ENCODE measurements at regions not wholly inside any gene's neighbourhood (a gene's known extent, or its start where the extent isn't known, plus 50 kb on each side); places are given as distances from the start of the nearest gene placed in this dataset.

DNA sequence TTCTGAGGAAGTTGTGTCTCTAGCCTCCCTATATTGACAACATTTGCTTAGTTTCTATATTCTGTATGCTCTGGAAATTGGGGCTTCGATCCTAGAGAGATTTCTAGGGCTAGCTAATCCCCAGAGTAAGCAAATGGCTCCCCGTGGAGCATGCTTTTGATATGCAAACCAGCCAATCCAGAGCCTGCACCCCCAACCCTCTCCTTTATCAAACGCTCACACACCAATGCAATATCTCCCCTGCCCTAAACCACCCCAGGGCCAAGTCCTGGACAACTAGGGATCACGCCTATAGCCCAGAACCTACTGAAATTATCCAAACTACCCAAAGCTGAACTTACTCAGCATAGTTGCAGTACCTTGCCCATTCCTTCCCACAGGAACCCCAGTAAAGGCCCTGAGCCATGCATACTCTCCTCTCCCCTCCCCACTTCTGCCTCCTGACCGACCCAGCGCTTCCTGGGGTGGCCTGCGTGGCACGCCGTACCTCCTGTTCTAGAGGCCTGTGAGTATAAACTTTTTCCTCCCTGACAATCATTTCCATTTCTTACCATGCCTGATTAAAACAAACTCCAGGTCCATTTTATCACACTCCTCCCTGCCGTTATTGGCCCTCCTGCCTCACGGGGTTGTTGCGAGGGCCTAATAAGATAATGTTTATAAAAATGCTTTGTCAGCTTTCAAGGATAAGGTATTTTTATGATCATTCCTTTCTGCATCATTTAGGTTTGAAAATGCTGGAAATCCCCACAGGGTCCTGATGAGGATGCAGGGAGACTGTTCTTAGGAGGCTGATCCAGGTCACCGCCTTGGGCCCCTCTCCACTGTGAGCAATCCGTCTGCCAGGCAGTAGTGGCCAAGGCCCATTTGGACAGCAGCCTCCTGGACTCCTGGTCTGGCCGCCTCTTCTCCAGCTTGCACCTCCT lies 102.7 kb downstream of the TENT5C start:
- Mint-ChIP-seq H3K36me3 (ENCODE audit: low read depth) (no peaks in the 10 kb centered on the region; the same call in 2 of the 3 replicates), H3K4me3 (peak overlapping the region; percentile 39; the same call in 2 of the 3 replicates), H3K9me3 (peaks cover 9% of the 10 kb centered on the region), H3K27ac (no peak overlapping the region), H3K27me3 (ENCODE audit: insufficient read depth, low read depth, poor library complexity) (peaks cover 7% of the 10 kb centered on the region), H3K4me1 (peaks cover 26% of the 10 kb centered on the region)
- TF ChIP-seq, protein P1, sequence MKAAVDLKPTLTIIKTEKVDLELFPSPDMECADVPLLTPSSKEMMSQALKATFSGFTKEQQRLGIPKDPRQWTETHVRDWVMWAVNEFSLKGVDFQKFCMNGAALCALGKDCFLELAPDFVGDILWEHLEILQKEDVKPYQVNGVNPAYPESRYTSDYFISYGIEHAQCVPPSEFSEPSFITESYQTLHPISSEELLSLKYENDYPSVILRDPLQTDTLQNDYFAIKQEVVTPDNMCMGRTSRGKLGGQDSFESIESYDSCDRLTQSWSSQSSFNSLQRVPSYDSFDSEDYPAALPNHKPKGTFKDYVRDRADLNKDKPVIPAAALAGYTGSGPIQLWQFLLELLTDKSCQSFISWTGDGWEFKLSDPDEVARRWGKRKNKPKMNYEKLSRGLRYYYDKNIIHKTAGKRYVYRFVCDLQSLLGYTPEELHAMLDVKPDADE (IDR thresholded peaks at IDR 0.05) = no peak
- TF ChIP-seq ZNF114 (CRISPR knock-in tag; IDR thresholded peaks at IDR 0.05) = no peak
- TF ChIP-seq ZNF331 (CRISPR knock-in tag; IDR thresholded peaks at IDR 0.05; ENCODE audit: low read depth) = no peak
- TF ChIP-seq JUNB (IDR thresholded peaks at IDR 0.05; ENCODE audit: unreplicated experiment) = no peak
- no peak for TF ChIP-seq NANOG (IDR thresholded peaks at IDR 0.05; ENCODE audit: borderline replicate concordance)
- no peak for TF ChIP-seq POLR2AphosphoS5 (IDR thresholded peaks at IDR 0.05; ENCODE audit: low read depth)
- H2AFZ ChIP-seq = peak overlapping the region; percentile 84
- H3K4me3 ChIP-seq = peak overlapping the region; percentile 20; the same call in 1 of the 2 replicates
- H3K79me2 ChIP-seq (replicated peaks; ENCODE audit: insufficient read depth) = no peaks in the 10 kb centered on the region
- H3K27ac ChIP-seq (ENCODE audit: low read depth) = no peak overlapping the region
- ATAC-seq (peak; percentile 89), DNase-seq (ENCODE audit: low spot score) (peak; percentile 76)
- H3F3A ChIP-seq (replicated peaks; ENCODE audit: low read depth) = no peaks in the 10 kb centered on the region
- no peaks in the 10 kb centered on the region for H3K27me3 ChIP-seq (ENCODE audit: insufficient read depth)
- H3K9me2 ChIP-seq (ENCODE audit: insufficient read depth) = peaks cover 13% of the 10 kb centered on the region; the same call in 1 of the 2 replicates
- H3K4me2 ChIP-seq = peak overlapping the region; percentile 63
- H4K20me1 ChIP-seq (replicated peaks; ENCODE audit: insufficient read depth) = no peaks in the 10 kb centered on the region
- peaks cover 19% of the 10 kb centered on the region for H3K4me1 ChIP-seq (ENCODE audit: insufficient read depth)
- H3K36me3 ChIP-seq (ENCODE audit: insufficient read depth) = no peaks in the 10 kb centered on the region

DNA sequence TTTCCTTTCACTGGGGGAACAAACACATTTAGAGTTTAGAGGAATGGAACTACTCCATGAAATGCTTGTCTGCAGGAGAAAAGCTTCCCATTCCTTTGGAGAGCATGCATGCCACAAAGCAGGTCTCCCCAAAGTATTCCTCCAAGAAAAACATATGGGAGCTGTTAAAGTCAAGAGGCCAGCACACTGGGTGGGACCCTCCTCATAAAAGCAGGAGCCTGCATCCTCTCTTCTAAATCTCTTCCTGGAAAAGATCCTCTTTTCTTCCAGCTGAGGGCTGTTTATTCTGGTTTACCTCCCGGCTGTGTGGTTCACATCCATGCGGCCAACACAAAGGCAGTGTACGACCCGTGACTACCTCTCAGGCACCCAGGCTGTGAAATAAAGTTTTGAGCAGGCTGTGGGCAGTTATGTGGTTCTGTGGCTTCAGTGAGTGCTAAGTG lies 103.4 kb downstream of the TENT5C start:
- H3K4me3 Mint-ChIP-seq = no peak overlapping the region
- peaks cover 9% of the 10 kb centered on the region for H3K9me3 Mint-ChIP-seq
- Histone ChIP-seq H3F3A (replicated peaks; ENCODE audit: low read depth) (no peaks in the 10 kb centered on the region), H3K4me2 (0 out of 2 replicates have a peak overlapping the region, but pooled peaks have one; percentile 63), H3K9me2 (ENCODE audit: insufficient read depth) (peaks cover 13% of the 10 kb centered on the region; the same call in 1 of the 2 replicates), H2AFZ (peak overlapping the region; percentile 84), H3K27ac (ENCODE audit: low read depth) (no peak overlapping the region), H3K79me2 (replicated peaks; ENCODE audit: insufficient read depth) (no peaks in the 10 kb centered on the region), H3K4me1 (ENCODE audit: insufficient read depth) (peaks cover 19% of the 10 kb centered on the region), H3K4me3 (no peak overlapping the region), H3K36me3 (ENCODE audit: insufficient read depth) (no peaks in the 10 kb centered on the region), H4K20me1 (replicated peaks; ENCODE audit: insufficient read depth) (no peaks in the 10 kb centered on the region), H3K27me3 (ENCODE audit: insufficient read depth) (no peaks in the 10 kb centered on the region)
- H3K36me3 Mint-ChIP-seq (ENCODE audit: low read depth) = no peaks in the 10 kb centered on the region; the same call in 1 of the 3 replicates
- peaks cover 26% of the 10 kb centered on the region for H3K4me1 Mint-ChIP-seq
- peaks cover 10% of the 10 kb centered on the region for H3K27me3 Mint-ChIP-seq (ENCODE audit: insufficient read depth, low read depth, poor library complexity)
- H3K27ac Mint-ChIP-seq = no peak overlapping the region
- no peak for DNase-seq (ENCODE audit: low spot score)
- ATAC-seq = no peak
- TF ChIP-seq ZNF331 (CRISPR knock-in tag; IDR thresholded peaks at IDR 0.05; ENCODE audit: low read depth) = no peak
- TF ChIP-seq, protein P1 (IDR thresholded peaks at IDR 0.05) = no peak
- TF ChIP-seq, protein P2, sequence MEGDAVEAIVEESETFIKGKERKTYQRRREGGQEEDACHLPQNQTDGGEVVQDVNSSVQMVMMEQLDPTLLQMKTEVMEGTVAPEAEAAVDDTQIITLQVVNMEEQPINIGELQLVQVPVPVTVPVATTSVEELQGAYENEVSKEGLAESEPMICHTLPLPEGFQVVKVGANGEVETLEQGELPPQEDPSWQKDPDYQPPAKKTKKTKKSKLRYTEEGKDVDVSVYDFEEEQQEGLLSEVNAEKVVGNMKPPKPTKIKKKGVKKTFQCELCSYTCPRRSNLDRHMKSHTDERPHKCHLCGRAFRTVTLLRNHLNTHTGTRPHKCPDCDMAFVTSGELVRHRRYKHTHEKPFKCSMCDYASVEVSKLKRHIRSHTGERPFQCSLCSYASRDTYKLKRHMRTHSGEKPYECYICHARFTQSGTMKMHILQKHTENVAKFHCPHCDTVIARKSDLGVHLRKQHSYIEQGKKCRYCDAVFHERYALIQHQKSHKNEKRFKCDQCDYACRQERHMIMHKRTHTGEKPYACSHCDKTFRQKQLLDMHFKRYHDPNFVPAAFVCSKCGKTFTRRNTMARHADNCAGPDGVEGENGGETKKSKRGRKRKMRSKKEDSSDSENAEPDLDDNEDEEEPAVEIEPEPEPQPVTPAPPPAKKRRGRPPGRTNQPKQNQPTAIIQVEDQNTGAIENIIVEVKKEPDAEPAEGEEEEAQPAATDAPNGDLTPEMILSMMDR (conservative IDR thresholded peaks at IDR 0.05; ENCODE audit: low read depth in 2 of 2) = no peak
- no peak for TF ChIP-seq ZNF114 (CRISPR knock-in tag; IDR thresholded peaks at IDR 0.05)
- no peak for TF ChIP-seq EZH2phosphoT487 (IDR thresholded peaks at IDR 0.05; ENCODE audit: unreplicated experiment)
- TF ChIP-seq EZH2 (IDR thresholded peaks at IDR 0.05; ENCODE audit: low read depth, unreplicated experiment) = no peak
- TF ChIP-seq, protein P3, sequence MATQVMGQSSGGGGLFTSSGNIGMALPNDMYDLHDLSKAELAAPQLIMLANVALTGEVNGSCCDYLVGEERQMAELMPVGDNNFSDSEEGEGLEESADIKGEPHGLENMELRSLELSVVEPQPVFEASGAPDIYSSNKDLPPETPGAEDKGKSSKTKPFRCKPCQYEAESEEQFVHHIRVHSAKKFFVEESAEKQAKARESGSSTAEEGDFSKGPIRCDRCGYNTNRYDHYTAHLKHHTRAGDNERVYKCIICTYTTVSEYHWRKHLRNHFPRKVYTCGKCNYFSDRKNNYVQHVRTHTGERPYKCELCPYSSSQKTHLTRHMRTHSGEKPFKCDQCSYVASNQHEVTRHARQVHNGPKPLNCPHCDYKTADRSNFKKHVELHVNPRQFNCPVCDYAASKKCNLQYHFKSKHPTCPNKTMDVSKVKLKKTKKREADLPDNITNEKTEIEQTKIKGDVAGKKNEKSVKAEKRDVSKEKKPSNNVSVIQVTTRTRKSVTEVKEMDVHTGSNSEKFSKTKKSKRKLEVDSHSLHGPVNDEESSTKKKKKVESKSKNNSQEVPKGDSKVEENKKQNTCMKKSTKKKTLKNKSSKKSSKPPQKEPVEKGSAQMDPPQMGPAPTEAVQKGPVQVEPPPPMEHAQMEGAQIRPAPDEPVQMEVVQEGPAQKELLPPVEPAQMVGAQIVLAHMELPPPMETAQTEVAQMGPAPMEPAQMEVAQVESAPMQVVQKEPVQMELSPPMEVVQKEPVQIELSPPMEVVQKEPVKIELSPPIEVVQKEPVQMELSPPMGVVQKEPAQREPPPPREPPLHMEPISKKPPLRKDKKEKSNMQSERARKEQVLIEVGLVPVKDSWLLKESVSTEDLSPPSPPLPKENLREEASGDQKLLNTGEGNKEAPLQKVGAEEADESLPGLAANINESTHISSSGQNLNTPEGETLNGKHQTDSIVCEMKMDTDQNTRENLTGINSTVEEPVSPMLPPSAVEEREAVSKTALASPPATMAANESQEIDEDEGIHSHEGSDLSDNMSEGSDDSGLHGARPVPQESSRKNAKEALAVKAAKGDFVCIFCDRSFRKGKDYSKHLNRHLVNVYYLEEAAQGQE (IDR thresholded peaks at IDR 0.05; ENCODE audit: unreplicated experiment) = no peak
- no peak for TF ChIP-seq POLR2AphosphoS5 (IDR thresholded peaks at IDR 0.05; ENCODE audit: low read depth)
- TF ChIP-seq CREB1 (CRISPR knock-in tag; IDR thresholded peaks at IDR 0.05; ENCODE audit: low read depth) = no peak
- no peak for TF ChIP-seq NANOG (IDR thresholded peaks at IDR 0.05; ENCODE audit: borderline replicate concordance)
- no peak for TF ChIP-seq JUNB (IDR thresholded peaks at IDR 0.05; ENCODE audit: unreplicated experiment)

Data from GM23338 (cell line).